Esophagus muscularis mucosa (tissue), 4 donors: ENCODE measurements at regions not wholly inside any gene's neighbourhood (a gene's known extent, or its start where the extent isn't known, plus 50 kb on each side); places are given as distances from the start of the nearest gene placed in this dataset.

Experiments
- EP300 ChIP-seq: sonication (generic); formaldehyde crosslinking; IDR thresholded peaks from one replicate; pipeline ENCODE4 v1.6.1; 2017; ENCODE audit warnings: antibody characterized with exemption
- POLR2A ChIP-seq: fragments of 450-650 bp; IDR thresholded peaks from one replicate; pipeline ENCODE4 v1.6.1; 2017; ENCODE audit warnings: antibody characterized with exemption, moderate library complexity, mild to moderate bottlenecking, low read depth
- POLR2AphosphoS5 ChIP-seq, 2 donors: sonication (generic); formaldehyde crosslinking; IDR thresholded peaks; one replicate each; pipeline ENCODE4 v1.6.1; 2017; ENCODE audit warnings: antibody characterized with exemption in 2 of 2
- TF ChIP-seq, protein P1 (sequence below), 3 experiments: fragments of 200-600 bp in 2 of 3; fragments of 450-650 bp in 1 of 3; sonication (generic) in 2 of 3; IDR thresholded peaks; one replicate each; pipeline ENCODE4 v1.5.1; 2017 to 2019; ENCODE audit warnings: antibody characterized with exemption in 3 of 3, mild to moderate bottlenecking in 2 of 3, moderate library complexity in 1 of 3

DNA sequence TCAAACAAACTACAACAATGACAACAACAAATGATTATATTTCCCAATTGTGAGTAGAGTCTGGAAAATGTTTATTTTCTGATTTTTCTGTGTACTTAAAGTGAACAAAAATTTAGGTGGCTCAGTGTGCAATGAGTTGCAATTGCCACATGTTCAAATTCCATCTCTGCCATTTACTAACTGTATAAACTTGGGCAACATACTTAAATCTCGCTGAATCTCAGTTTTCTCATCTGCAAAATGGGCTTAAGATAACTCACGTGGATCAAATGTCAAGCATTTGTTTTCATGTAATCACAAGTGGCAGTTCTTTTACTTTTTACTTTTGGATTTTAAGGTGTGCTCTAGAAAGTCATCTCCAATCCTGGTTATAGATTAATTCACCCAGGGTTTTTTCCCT lies 416.8 kb upstream of the HNRNPA3 start:
- TF ChIP-seq POLR2AphosphoS5 (IDR thresholded peaks at IDR 0.05) (no peak), POLR2A (no peak), EP300 (no peak)
- TF ChIP-seq, protein P1, sequence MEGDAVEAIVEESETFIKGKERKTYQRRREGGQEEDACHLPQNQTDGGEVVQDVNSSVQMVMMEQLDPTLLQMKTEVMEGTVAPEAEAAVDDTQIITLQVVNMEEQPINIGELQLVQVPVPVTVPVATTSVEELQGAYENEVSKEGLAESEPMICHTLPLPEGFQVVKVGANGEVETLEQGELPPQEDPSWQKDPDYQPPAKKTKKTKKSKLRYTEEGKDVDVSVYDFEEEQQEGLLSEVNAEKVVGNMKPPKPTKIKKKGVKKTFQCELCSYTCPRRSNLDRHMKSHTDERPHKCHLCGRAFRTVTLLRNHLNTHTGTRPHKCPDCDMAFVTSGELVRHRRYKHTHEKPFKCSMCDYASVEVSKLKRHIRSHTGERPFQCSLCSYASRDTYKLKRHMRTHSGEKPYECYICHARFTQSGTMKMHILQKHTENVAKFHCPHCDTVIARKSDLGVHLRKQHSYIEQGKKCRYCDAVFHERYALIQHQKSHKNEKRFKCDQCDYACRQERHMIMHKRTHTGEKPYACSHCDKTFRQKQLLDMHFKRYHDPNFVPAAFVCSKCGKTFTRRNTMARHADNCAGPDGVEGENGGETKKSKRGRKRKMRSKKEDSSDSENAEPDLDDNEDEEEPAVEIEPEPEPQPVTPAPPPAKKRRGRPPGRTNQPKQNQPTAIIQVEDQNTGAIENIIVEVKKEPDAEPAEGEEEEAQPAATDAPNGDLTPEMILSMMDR (IDR thresholded peaks at IDR 0.05): no peak
